ENCODE measurements at regions not wholly inside any gene's neighbourhood (a gene's known extent, or its start where the extent isn't known, plus 50 kb on each side); places are given as distances from the start of the nearest gene placed in this dataset.

DNA sequence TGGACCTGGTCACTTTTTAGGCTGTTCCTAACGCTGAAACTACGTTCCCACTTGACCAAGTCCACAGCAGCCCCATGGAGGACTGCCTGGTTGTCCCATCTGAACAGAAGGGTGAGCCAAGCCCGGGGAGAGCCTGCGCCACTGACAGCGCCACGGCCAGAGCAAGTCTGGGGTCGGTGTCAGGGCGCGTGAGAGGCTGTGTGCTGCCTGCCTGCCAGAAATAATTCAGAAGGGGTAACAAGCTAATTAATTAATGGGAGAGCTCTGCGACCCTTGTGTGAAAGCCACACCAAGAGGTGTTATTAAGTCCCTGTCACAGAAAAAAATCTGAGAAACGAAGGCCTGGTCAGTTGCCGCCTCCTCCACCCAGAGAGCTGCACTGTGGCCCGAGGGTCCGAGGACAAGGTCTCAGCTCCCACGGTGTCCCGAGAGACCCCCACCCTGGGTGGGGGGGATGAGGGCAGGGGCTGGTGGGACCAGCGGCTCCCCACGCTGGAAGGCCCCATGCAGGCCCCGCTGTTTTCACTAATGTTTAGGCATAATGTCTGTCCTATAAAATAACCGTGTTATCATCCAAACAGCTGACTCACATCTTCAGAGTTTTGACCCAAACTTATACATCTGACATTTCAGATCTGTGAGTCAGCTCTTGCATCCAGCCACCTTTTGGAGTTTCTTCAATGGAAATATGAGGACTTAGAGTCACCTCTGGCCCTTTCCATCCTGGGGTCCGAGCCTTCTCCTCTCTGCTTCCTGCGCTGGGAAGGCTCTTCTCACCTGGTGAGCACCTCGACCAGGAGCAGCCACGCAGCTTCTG is 58.5 kb downstream of the DLL1 start:
- DNase-seq (ENCODE audit: low spot score), result no peak
- in situ Hi-C loops (cut with MboI; ENCODE audit: low pct_unique_long_range_greater_than_20kb, low sequenced_read_pairs, unreplicated experiment), result no loop called here
- TF ChIP-seq, protein P1, sequence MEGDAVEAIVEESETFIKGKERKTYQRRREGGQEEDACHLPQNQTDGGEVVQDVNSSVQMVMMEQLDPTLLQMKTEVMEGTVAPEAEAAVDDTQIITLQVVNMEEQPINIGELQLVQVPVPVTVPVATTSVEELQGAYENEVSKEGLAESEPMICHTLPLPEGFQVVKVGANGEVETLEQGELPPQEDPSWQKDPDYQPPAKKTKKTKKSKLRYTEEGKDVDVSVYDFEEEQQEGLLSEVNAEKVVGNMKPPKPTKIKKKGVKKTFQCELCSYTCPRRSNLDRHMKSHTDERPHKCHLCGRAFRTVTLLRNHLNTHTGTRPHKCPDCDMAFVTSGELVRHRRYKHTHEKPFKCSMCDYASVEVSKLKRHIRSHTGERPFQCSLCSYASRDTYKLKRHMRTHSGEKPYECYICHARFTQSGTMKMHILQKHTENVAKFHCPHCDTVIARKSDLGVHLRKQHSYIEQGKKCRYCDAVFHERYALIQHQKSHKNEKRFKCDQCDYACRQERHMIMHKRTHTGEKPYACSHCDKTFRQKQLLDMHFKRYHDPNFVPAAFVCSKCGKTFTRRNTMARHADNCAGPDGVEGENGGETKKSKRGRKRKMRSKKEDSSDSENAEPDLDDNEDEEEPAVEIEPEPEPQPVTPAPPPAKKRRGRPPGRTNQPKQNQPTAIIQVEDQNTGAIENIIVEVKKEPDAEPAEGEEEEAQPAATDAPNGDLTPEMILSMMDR (IDR thresholded peaks at IDR 0.05; ENCODE audit: extremely low read depth, insufficient read depth, missing control alignments), result no peak

DNA sequence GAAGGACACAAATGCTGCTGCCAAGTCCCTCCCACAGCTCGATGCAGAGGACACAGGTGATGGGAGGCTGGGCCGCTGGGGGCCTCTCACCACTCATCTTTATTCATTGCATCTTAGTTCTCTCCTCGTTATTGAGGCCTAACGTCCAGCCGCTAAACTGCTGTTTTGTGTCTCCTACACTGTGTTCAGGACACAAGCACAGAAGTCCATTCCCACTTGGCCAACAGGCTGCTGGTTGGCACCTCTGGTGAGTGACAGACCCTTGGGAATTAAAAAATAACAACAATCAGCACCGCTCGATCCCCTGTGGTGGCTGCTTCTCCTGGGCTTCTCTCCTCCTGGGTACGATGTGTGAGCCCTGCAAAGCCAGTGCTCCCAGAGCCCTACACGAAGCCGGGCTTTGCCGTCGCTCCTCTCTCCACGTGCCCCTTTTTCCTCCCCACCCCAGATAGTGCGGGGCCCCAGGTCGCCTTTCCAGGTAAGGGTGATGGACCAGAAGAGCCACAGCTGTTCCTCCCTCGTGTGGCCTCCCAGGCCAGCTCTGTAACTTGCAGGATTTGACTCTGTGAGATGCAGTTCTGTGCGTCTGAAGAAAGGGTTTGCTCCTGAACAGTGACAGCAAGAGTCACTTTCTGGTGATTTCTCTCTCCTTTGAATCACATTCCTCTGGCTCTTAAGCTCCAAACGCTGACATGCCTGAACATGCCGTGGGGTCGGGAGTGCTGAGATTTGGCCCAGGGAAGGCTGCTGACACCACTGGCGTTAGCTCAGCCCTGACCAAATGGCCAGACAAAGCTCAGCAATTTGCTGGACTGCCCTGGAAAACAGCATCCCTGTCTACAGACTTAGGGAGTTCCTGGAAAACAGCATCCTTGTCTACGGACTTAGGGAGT is 59.3 kb downstream of the DLL1 start:
- in situ Hi-C loops (cut with MboI; ENCODE audit: low pct_unique_long_range_greater_than_20kb, low sequenced_read_pairs, unreplicated experiment), result no loop called here
- TF ChIP-seq, protein P1 (IDR thresholded peaks at IDR 0.05; ENCODE audit: extremely low read depth, insufficient read depth, missing control alignments), result no peak
- no peak for DNase-seq (ENCODE audit: low spot score)

DNA sequence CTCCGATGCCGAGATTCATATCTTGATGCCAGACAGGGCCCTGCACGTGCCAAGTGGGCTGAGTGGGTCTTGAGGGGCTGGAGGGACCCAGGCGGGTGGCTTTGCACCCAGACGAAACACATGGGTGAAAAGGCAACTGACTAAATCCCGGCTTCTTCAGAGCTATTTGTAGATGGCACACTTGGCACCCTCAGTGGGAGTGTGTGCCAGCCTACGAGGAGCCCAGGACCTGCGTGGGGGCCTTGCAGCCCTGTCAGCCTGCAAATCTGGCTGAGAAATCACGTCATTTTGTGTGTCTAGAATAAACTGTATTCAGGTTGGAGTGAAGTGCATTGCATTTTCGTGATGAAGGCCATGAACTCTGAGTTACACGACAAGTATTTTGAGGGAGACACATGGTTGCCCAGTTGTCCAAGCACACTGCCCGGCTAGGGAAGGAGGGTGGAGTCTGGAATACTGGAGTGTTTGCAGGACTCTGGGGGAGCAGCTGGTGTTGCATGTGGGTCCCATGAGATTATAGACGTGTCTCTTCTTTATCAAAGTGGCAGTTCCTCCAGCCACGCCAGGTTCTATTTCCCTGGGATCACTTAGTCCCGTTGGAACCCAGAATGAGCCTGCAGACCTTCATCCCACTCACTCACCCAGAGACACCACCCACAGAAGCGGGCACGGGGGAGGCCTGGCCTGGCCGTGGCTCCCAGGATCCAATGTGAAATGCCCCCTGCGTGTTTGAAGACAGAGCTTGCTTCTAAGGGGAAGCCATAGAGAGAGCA is 60.2 kb downstream of the DLL1 start:
- DNase-seq (ENCODE audit: low spot score), result no peak
- TF ChIP-seq, protein P1 (IDR thresholded peaks at IDR 0.05; ENCODE audit: extremely low read depth, insufficient read depth, missing control alignments), result no peak
- in situ Hi-C loops (cut with MboI; ENCODE audit: low pct_unique_long_range_greater_than_20kb, low sequenced_read_pairs, unreplicated experiment), result no loop called here

DNA sequence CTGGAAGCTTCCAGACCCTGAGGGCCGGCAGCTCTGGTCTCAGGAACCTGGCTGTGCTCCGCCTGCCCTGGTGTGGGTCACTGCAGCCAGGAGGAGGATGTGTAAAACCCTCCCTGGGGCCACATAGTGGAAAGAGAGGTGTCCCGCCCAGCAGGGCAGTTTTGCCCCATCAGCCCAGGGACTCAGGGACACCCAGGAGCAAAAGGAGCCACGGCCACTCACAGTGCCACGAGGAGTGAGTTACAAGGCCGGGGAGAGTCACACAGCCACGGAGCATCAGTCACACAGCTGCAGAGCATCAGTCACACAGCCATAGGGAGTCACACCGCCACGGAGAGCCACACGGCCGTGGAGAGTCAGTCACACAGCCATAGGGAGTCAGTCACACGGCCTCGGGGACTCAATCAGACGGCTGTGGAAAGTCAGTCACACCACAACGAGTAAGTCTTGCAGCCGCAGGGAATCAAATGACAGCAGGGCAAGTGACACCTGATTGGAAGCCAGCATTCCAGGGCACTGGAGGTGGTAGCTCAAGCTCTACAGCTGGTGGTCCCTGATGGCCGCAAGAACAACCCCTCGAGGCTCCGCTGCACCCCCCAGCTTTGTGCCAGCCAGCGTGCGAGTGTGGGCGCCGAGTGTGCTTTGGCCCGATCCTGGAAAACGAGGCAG is 60.9 kb downstream of the DLL1 start:
- in situ Hi-C loops (cut with MboI; ENCODE audit: low pct_unique_long_range_greater_than_20kb, low sequenced_read_pairs, unreplicated experiment), result no loop called here
- no peak for DNase-seq (ENCODE audit: low spot score)
- TF ChIP-seq, protein P1 (IDR thresholded peaks at IDR 0.05; ENCODE audit: extremely low read depth, insufficient read depth, missing control alignments), result no peak

DNA sequence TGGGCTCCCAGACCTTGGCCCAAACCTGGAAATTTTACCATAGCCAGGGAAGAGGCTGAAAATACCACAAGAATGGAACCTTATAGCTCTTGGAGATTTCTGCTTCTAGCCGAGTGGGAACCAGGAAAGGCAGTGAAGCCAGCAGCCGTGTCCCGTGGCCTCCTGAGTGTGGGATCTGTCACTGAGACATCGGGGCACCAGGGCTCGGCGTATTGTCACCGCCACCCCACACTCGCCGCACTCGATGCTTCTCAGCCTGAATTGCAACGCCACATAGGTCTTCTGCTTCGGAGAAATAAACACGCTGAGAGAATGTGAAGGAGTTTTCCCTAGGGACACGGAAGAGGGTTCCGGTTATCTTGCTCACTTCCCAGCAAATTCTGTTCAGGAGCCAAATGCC is 61.5 kb downstream of the DLL1 start:
- TF ChIP-seq, protein P1 (IDR thresholded peaks at IDR 0.05; ENCODE audit: extremely low read depth, insufficient read depth, missing control alignments), result no peak
- in situ Hi-C loops (cut with MboI; ENCODE audit: low pct_unique_long_range_greater_than_20kb, low sequenced_read_pairs, unreplicated experiment), result no loop called here
- DNase-seq (ENCODE audit: low spot score), result no peak

DNA sequence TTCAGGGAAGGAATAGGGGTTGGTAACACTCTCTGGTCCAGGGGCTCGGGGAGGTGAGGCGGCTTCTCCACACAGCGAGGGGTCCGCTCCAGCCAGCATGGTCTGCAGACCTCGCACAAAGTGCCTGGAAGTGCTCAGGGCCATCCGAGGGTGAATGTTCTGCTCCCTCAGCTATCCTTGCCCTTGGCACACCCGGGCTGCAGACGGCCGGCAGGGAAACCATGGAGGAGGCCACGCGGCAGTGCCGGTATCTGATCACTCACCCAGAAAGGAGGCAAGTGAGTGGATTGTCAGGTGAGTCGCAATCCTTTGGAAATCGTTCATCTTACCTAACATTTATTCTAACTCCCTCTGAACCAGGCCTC is 62.0 kb downstream of the DLL1 start:
- in situ Hi-C loops (cut with MboI; ENCODE audit: low pct_unique_long_range_greater_than_20kb, low sequenced_read_pairs, unreplicated experiment), result no loop called here
- TF ChIP-seq, protein P1 (IDR thresholded peaks at IDR 0.05; ENCODE audit: extremely low read depth, insufficient read depth, missing control alignments), result no peak
- no peak for DNase-seq (ENCODE audit: low spot score)

Measured in GM13977 (cell line).